ENCODE measurements at regions not wholly inside any gene's neighbourhood (a gene's known extent, or its start where the extent isn't known, plus 50 kb on each side); places are given as distances from the start of the nearest gene placed in this dataset.

GRCh38 chr16:80457871-80458270 lies 82.9 kb upstream of the DYNLRB2 start:
- Histone ChIP-seq H4K20me1 (ENCODE audit: control insufficient read depth, insufficient read depth, insufficient read length) (no peaks in the 10 kb centered on the region), H3K23me2 (ENCODE audit: insufficient read length, low read depth, low read length, poor library complexity, severe bottlenecking) (no peaks in the 10 kb centered on the region), H2BK15ac (ENCODE audit: low read depth, low read length) (no peak overlapping the region), H3K27ac (ENCODE audit: insufficient read length, low read depth, low read length) (no peak overlapping the region), H2AFZ (ENCODE audit: low read length) (no peak overlapping the region), H3K9ac (ENCODE audit: extremely low read depth, insufficient read length, low read length) (no peak overlapping the region), H3T11ph (ENCODE audit: low read length) (no peak overlapping the region), H3K9me3 (ENCODE audit: control insufficient read depth, low read depth, low read length) (no peaks in the 10 kb centered on the region), H3K79me1 (ENCODE audit: insufficient read depth, low read depth, low read length, poor library complexity, severe bottlenecking) (no peaks in the 10 kb centered on the region), H2AK5ac (ENCODE audit: insufficient read length, low read length) (no peak overlapping the region), H2BK12ac (ENCODE audit: insufficient read length, low read depth, low read length) (no peak overlapping the region), H2BK5ac (ENCODE audit: insufficient read length, low read length) (no peak overlapping the region), H4K5ac (ENCODE audit: insufficient read length, low read depth, low read length) (no peak overlapping the region), H3K4ac (ENCODE audit: low read depth, low read length) (no peak overlapping the region), H4K91ac (ENCODE audit: insufficient read length, low read depth, low read length) (no peak overlapping the region), H3K79me2 (ENCODE audit: insufficient read depth, low read length) (no peaks in the 10 kb centered on the region), H2BK20ac (ENCODE audit: low read depth, low read length, poor library complexity, severe bottlenecking) (no peak overlapping the region), H3K27me3 (ENCODE audit: insufficient read depth, low read length) (no peaks in the 10 kb centered on the region), H2BK120ac (ENCODE audit: low read depth, low read length, poor library complexity, severe bottlenecking) (no peak overlapping the region), H3K18ac (ENCODE audit: insufficient read length, low read depth, low read length) (no peak overlapping the region), H3K56ac (ENCODE audit: insufficient read length, low read depth, low read length) (no peak overlapping the region), H4K8ac (replicated peaks; ENCODE audit: insufficient read length, low read depth, low read length) (no peak overlapping the region), H3K23ac (ENCODE audit: insufficient read length, low read depth, low read length) (no peak overlapping the region), H3K4me1 (ENCODE audit: insufficient read depth, low read length) (no peaks in the 10 kb centered on the region), H3K4me2 (ENCODE audit: insufficient read depth, insufficient read length, low read length) (no peak overlapping the region), H3K14ac (ENCODE audit: insufficient read depth, low read length) (no peak overlapping the region)
- Mint-ChIP-seq H3K4me1 (peaks cover 11% of the 10 kb centered on the region in 2 experiments), H3K27ac (no peak overlapping the region), H3K9me3 (no peaks in the 10 kb centered on the region; a peak in 1 of 5 replicates), H3K27me3 (ENCODE audit: low read depth) (no peaks in the 10 kb centered on the region), H3K4me3 (no peak overlapping the region), H3K36me3 (ENCODE audit: insufficient read depth in 1 of 3, low read depth in 3 of 3) (no peaks in the 10 kb centered on the region)
- TF ChIP-seq CTCF (conservative IDR thresholded peaks at IDR 0.05) = no peak
- DNase-seq = no peak
- no CpG with 5 or more reads among the region's 1 CpG for WGBS (ENCODE audit: extremely low coverage, insufficient read length, low lambda C conversion rate)

Data from H9 (cell line).